NCI-H2029 (cell line): ENCODE measurements at regions not wholly inside any gene's neighbourhood (a gene's known extent, or its start where the extent isn't known, plus 50 kb on each side); places are given as distances from the start of the nearest gene placed in this dataset.
"Not testable (repeated sequence)": the region's sequence is repeated elsewhere in the genome, so short reads cannot be mapped to it uniquely, and the experiment has no call there.

Source experiments
- DNase-seq: peaks from one replicate; lab custom pipeline; 2025; lab: John Stamatoyannopoulos, UW

DNA sequence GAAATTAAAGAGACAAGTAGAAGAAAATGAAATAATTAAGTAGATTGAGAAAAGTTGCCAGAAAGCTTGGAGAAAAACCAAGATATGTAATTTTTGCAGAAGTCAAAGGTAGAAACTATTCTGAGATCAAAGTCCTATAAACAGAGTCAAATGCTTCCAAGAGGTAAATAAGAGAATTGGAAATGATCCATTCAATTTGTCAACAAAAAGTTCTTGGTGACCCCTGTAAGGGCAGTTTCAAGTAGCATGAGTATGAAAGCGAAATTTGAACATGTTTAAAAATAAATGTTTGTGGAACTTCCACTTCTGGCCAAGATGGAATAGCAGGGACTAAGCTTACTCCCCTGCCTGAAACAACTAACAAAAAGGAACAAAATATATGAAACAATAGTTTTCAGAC lies 562.0 kb downstream of the SMARCA1 start:
- no peak for DNase-seq

DNA sequence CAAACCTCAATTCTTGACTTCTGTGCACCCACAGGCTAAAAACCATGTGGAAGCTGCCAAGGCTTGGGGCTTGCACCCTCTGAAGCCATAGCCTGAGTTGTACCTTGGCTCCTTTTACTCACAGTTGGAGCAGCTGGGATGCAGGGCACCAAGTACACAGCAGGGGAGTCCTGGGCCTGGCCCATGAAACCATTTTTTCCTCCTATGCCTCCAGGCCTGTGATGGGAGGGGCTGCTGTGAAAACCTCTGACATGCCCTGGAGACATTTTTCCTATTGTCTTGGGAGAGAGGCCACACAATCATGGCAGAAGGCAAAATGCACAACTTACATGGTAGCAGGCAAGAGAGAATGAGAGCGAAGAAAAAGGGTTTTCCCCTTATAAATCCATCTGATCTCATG lies 568.6 kb downstream of the SMARCA1 start:
- DNase-seq = not testable (repeated sequence)

DNA sequence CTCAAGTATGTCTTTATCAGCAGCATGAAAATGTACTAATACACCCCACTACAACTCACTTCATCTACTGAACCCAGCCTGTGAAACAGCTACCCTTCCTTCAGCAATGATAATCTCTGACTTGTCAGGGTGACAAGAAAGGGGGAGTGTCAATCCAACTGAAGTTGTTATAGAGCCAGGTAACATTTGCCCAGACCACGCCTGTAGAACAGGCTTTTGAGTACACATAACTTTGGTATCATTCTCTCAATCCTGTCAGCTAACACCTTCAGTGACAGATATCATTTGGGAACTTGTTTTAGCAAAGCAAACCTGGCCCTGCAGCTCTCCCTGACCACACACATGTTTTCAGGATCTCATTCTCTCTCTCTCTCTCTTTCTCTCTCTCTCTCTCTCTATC lies 592.2 kb downstream of the SMARCA1 start:
- DNase-seq = no peak

DNA sequence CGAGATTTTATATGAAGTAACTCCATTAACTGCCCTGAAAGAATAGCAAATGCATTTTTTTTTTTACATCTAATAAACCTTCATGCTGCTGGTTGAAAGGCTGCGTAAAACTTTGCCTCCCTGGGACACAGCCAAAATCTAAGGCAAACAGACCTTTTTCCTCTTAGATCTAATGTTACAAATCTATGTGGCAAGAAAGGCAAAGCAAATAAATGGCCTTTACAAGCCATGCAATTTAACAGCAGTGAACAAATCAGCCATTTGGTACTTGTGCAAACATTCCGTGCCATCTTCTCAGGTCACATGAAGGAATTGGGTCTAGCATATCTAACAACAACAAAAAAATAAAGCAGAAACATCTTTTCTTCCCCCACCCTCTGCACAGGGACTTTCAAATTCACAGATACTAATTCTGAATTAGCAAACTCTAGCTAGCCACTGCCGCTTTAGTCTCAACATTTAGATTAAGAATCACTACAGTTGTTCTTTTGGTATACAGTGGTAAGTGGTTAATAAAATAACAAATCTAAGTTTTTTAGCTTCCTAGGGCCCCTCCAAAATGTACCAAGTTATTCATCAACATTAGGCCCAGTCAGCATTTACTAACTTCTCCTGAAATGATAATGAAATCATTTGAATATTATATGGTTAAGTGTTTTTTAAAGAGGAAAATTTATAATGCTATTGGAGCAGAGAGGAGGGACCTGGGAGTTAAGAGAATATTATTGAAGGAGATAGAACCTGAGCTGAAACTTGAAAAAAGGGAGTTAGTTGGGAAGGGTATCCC lies 593.8 kb downstream of the SMARCA1 start:
- DNase-seq = peak; percentile 69

DNA sequence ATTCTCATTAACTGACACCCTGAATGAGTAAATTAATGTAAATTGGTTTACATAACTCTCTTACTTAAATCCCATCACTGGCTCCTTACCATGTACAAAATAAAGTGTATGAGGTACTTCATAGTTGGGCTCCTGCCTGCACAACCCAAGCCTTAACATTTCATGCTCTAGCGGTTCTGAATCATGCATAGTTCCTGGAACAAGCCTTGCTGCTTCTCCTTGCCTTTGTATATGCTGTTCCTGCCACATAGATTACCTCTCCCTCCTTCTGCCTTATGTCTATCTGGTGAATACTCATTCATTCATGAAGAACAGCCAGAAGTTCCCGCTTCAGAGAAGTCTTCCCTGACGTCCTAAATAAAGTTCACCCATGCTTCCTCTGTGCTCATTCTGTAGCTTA lies 594.7 kb downstream of the SMARCA1 start:
- DNase-seq = peak; percentile 39

DNA sequence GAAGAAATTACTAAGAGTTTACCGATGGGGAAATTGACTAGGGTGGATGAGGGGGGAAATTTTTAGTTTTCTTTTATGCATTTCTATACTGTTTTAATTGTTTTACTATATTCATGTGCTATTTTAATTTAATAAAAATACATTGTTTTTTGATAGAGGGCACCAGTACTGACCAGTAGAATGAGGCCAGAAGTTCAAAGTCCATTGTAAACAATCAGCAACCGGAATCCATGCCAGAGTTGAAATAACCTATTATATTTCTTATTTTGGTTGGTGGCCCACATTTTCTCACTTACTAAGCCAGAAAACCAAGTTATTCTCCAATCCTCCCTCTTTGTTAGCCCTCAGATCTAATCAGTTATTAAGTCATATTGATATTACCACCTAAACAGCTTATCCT lies 595.9 kb downstream of the SMARCA1 start:
- DNase-seq = no peak

DNA sequence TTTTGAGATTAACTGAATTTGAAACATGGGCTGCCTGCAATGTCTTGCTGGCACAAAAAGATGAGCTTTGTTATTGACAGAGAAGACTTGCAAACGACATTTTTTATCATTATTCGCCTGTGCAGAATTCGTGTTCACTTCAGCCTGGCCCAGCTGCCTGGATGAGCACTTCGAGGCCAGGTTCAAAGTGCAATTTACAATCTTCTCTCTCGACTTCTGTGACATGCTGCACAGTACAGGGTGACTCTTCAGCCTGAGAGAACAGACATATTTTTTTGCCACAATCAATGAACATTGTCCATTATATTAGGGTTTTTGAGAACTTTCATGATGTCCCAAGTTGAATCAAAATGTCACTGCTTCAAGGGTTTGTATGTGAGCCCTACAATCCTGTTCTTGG lies 616.5 kb downstream of the SMARCA1 start:
- no peak for DNase-seq

DNA sequence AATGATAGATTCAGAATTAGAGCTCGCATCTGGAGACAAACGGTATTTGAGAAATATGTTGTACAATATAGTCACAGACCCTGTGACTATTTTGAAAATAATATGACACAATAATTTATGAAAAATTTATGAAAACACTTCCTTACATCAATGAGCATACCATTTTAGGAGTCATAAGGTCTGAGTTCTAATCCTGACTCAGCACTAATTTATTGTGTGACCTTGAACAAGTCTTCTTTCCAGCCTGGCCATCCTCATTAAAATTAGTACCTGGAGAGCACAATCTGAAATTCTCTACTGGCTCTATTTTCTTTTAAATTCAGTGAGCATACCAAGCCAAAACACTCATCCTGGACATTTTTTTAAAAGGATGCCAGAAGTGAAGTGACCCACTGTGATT lies 622.3 kb downstream of the SMARCA1 start:
- no peak for DNase-seq

DNA sequence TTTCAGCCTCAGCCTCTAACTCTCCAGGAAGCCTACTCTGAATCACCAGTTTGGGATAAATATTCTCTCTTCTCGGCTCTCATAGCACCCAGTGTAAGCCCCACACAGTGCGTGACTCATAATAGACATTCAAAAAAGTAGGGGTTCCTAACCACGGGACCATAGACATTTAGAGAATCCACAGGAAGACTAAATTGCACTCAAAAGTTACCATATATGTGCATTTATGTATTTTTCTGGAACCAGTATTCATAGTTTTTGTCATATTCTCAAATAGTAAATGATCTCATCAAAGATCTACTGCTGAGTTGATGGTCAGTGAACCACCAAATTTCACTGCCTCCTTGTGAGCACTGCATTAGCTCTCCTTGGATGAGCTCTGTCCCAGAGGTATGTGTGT lies 625.7 kb downstream of the SMARCA1 start:
- DNase-seq = no peak

DNA sequence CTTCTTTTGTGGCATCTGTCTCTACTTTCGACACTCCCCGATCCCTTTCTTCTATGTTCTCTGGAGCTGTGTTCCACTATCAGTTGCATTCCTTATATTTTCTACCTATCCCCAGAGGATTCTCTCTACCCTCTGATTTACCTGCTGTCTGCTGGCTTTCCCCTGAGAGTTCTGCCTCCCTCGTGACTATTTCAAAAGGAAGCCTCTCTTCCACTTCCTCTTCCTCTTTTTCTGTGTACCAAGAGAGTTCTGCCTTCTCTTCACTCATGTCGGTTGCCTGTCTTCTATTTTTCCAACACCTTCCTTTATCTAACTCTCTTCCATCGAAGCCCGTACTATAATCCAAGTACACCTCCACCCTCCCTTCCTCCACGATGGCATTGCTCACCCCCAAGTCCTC lies 631.7 kb downstream of the SMARCA1 start:
- DNase-seq = no peak

DNA sequence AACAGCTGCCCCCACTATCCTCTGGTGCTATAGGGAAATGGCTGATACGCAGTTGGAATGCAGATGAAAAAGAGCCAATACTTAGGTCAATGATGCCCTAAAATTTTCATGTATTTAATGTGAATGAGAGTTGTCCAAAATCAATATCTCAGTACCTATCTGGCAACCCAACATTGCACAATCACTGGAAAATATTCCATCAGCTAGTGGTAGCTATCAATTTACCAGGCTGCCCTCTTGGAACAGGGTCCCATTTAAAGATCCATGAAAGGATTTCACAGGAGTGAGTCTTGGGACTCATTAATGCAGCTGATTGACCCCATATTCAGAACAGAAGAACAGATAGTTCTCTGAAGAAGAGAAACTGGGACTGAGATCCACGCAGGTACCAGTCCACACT lies 638.9 kb downstream of the SMARCA1 start:
- no peak for DNase-seq

DNA sequence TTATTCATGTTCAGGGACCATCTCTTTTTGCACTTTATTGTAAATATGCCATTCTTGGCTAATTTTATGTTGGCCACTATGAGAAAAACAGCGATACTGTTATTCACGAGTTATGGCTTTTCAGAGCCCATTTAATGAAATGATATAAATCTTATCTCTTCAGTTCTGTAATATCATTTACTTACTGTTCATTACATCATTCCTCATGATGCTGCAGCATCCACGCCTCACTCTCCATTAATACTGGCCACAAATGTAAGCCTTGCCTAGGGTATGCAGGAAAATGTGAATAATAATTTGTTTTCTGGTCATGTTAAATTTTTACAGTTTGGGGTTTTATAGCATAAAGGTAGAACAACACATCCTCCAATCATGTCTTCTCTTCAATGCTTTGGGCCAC lies 639.6 kb downstream of the SMARCA1 start:
- DNase-seq = no peak

DNA sequence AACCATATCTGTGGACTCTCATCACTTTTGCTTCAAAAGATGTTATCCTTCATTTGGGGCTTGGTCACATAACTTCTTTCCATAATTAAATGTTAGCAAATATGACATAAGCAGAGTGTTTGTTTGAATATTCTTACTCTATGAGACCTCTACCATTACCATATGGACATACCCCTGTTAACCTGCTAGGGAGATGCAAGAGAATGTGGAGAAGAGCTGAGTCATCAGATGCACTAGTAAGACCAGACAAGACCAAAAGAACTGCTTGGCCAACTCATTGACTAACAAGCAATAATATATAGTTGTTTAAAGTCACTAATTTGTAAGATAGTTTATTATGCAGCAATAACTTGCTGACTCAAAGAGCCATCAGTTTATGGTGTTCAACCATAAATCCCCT lies 652.9 kb downstream of the SMARCA1 start:
- no peak for DNase-seq

DNA sequence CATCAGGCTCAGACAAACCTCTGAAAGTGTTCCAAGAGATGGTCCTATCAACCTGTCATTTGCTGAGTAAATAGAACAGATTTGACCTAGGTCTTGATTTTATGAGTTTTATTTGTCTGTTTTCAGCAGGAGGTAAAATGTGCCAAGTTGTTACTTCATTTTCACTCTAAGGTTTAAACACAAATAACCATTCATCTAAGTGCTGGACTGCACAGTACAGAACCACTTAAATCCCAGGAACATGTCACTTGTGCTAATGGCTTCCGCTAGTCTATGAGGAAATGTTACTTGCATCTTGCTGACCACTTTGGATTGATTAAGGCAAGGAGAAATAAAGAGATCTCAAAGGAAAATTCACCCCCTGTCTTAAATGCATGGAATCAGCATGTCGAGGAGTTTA lies 660.7 kb downstream of the SMARCA1 start:
- DNase-seq = no peak

DNA sequence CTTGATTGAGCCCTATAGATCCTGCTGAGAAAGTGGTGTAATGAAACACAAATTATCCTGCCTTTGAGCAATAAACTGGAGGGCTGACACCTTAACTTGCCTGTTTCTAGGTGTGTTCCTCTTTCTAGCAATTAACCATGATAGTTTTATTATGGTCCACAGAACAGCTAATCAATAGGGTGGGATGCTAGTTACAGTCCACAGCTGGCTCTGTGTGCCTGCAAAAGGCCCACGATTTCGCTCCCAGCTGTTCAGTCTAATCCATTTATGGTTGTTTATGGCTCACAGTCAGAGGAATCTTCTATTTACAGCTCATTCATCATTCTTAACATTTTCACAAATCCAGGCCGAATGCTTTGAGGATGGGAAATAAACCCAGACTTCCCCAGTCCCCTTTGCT lies 674.9 kb downstream of the SMARCA1 start:
- no peak for DNase-seq

DNA sequence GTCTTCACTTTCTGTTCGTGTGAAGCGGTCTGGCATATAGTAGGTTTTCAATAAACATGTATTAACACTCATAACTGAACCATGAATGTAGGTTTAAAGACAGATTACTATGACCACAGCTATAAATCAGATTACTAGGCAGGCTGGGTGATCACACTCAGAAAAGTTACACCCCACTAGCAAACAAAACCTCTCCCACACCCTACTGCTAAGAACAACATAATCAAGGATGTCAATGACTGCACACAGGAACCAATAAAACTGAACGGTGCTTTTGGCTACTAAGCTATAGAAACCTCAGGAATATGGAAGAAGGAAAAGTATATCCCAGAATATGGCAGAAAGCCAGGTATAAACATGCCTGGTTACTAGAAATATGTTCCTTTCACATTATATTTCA lies 676.9 kb downstream of the SMARCA1 start:
- DNase-seq = no peak

DNA sequence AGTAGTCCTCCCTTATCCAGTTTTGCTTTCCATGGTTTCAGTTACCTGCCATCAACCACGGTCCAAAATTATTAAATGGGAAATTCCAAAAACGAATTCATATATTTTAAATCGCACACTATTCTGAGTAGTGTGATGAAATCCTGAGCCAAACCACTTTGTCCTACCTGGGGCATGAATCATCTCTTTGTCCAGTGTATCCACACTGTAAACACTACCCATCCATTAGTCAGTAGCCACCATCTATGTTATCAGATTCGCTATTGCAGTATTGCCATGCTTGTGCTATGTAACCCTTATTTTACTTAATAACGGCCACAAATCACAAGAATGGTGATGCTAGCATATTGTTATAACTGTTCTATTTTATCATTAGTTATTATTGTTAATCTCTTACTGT lies 704.6 kb downstream of the SMARCA1 start:
- DNase-seq = no peak

DNA sequence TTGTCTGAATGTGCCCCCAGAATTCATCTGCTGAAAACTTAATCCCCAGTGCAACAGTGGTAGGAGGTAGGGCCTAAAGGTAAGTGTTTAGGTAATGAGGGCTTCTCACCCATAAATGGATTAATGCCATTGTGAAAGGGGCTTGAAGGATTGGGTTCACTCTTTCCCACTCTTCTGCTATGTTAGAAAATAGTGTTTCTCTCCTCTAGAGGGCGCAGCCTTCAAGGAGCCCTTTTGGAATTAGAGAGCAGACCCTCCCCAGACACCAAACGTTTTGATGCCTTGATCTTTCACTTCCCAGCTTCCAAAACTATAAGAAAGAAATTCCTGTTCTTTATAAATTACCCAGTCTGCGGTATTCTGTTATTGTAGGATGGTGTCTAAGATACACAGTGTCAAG lies 706.4 kb downstream of the SMARCA1 start:
- no peak for DNase-seq

DNA sequence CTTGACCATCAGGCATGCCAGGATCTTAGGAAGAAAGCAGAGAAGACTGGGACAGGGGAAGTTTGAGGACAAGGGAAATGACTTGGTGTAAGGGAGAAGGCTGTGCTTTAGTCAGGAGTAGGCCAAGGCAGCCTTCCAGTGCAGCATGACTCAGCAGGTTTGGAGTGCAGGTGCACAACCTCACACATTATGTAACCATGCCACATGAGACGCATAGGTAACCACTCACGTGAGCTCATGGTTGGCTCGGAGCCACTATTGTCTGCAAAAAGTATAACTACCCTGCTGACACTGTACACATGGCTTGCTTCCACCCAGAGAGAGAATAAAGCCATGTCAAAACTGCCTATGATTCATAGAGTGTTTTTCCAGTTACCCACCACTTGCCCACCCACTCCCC lies 715.9 kb downstream of the SMARCA1 start:
- peak; percentile 9 for DNase-seq

DNA sequence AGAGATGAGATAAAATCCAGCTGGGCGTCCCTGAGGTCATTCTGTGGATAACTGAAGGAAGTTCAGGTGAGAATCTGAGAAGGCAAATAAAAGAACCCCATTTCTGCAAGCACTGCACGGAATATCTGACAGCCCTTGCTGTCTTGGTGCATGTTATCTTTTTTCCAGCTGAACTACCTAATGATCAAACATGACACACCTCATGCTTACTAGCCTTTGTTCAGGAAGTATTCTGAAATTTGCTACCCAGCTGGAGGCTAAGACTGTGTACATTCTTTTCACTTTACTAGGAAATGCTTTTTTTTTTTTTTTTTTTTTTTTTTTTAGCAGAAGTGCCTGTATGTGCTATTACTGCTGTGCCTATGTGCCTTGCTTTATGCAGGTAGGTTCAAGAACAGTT lies 718.1 kb downstream of the SMARCA1 start:
- DNase-seq = no peak

DNA sequence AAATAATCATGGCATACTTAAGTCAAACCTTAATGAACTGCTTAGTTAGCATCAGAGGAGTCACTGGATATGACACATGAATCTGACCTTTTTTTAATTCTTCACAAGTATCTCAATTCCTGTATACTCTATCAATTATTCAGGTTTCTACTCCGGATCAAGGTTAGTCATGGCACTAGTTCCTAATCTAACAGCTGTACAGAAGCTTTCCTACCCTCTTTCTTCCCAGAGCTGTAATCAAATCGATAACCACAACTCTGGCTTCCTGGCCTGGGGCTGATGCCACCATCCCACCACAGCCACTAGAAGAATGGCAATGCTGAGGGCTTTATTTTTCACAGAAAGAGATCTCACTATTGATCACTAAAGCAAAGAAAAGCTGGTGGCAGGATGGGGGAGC lies 718.5 kb downstream of the SMARCA1 start:
- no peak for DNase-seq

DNA sequence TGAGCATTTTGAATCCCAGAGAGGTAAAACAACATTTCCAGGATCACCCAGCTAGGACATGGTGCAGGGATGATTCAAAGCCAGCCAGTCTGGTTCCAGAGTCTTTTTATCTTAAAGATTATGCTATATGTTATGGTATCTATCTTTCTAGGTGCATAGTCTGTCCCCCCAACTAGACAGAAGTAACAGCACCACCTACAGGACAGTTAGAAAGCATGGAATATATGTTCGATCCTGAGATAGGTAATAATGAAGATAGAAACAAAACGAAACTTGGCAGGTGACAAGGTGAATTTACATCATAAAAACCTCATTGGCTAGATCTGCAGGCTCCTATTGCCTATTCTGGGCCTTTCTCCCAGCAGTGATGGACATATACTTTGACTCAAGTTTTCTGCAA lies 723.2 kb downstream of the SMARCA1 start:
- DNase-seq = no peak

DNA sequence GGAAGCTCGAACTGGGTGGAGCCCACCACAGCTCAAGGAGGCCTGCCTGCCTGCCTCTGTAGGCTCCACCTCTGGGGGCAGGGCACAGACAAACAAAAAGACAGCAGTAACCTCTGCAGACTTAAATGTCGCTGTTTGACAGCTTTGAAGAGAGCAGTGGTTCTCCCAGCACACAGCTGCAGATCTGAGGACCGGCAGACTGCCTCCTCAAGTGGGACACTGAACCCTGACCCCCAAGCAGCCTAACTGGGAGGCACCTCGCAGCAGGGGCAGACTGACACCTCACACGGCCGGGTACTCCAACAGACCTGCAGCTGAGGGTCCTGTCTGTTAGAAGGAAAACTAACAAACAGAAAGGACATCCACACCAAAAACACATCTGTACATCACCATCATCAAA lies 730.9 kb upstream of the ACTRT1 start:
- not testable (repeated sequence) for DNase-seq

DNA sequence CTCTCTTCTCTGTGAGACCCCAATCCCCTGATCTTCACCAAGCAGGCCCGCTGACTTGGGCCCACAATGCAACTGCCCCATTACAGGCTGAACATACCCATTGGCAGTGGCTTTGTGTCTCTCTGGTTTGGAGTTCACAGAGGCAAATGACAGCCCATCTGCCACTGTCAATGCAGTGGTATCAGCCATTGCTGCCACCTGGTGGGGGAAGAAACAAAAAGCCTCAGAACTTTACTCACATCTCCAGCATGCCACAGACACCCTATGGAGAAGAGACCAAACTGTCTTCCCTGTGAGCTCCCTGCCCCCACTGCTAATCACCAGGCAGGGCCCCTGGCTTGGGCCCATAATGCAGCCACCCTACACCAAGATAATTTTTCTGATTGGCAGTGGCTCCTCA lies 729.3 kb upstream of the ACTRT1 start:
- peak; percentile 6 for DNase-seq

DNA sequence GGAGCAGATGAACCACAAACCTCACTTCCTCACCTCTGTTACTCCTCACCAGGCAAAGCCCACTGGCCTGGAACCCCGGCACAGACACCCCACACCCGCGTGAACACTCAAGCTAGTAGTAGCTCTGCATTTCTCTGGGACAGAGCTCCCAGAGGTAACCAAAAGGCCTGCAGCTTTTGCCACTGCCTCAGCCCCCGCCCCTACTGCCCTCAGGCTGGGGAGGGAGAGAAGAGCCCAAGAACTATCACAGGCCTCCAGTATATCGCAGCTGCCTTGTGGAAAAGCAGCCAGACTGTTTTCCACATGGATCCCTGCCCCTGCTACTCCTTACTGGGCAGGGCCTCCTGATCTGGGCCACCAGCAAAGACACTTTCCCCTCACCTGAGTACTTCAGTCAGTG lies 728.7 kb upstream of the ACTRT1 start:
- DNase-seq = no peak
